ENCODE measurements at regions not wholly inside any gene's neighbourhood (a gene's known extent, or its start where the extent isn't known, plus 50 kb on each side); places are given as distances from the start of the nearest gene placed in this dataset.
A peak's percentile ranks its signal among the peaks of the same experiment; 100 is the strongest.

DNA sequence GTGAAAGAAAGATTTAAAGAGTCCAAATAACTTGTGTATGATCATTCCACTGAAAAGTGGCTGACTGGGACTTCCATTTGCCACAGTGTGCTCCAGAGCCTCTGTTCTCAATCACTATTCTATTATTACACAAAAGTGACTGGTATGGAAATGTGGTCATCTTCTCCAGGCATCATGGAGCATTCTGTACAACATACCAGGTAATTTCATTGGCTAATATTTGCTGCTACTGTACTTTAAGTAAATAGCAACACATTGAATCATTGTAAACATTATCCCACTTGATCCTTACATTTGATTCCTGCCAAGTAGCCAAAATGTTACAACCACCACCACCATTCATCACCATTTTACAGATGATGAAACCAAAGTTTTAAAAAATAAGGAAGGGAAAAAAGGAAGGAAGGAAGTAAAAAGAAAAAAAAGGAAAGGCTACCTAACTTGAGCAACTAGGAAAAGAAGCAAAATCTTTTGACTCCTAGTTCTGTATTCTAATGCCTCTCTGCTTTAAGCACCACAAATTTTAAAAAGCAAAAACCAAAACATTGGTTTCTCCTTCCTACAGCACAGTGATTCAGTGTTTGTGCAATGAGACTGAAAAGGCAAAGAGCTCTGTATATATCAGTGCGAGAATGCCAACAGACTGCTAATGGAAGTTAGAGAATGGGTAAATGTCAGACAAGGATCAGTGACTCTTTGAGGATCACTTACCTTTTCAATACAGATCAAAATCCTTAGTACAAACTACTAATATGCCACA lies 361.4 kb upstream of the PTBP2 start:
- DNase-seq (ENCODE audit: low read depth, low spot score), result no peak

DNA sequence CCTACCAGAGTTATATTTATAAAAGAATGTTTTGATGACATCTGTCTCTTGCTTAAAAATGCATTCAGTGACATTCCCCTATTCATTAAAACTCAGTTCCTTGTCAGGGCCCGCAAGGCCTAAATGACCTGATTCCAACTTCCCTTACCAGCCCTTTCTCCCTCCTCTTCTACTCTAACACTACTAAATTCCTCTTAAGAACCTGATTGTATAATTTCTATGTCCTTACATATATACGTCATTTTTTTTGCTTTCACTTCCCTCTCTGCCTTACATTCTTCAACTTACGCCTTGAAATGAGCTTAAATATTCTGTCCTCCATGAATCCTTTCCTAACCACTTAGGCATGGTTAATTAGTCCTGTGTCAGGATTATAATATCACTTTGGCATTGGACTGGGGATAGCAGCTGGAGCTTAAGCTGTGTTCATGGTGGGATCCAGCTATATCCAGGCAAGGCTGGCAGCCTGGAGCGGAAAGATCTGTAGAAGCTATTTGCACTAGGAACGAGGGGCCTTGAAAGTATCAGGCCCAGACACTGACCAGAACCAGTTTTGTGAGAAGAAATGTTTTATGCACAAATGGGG lies 360.2 kb upstream of the PTBP2 start:
- no peak for DNase-seq (ENCODE audit: low read depth, low spot score)

DNA sequence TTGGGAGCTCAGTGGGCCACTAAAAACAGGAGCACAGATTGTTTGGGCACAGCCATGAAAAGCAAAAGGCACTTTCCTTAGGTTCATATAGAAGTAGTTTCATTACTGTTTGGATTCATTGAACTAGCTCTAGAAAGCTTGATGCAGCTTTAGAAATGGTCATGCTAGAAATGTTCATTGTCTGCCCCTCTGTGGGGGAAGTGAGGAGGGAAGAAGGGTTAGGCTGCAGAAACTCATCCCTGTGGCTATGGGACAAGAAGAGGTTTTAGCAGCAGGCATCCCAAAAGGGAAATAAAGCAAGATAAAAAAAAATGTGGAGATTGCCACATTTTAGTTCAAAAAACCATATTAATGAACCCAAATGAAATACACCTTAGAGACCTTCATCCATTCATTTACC lies 359.6 kb upstream of the PTBP2 start:
- no peak for DNase-seq (ENCODE audit: low read depth, low spot score)

DNA sequence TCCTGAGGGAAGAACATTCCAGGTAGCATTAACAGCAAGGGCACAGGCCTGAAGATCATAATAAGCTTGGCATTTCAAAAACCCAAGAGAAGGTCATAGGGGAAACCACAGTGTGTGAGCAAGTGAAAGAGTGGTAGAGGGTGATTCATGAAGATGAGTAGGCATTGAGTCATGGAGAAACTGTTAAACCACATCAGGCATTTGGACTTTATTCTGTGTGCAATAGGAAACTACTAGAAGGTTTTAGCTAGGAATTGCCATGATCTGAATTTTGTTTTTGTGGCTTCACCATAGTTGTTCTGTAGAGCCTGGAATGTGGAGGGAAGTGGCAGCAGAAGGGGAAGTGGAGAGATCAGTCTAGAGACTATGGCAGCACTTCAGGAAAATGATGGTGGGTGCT lies 359.0 kb upstream of the PTBP2 start:
- peak; percentile 80 for DNase-seq (ENCODE audit: low read depth, low spot score)

DNA sequence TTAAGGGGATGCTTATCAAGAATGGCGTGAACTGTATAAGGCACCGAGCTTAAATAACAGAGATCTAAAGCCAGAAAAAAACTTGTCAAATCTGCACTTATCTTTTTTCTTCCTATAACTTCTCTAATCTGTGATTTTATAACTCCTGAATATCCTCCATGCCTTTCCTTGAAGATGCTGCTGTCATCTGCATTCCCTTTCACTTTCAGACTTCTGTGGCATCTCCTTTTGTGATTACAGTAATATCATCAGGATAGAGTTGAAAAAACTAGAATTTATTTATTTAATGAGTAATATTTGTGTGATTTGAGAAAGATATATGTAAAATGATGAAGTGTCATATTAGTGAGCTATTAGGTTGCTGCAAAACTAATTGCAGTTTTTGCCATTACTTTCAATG lies 357.8 kb upstream of the PTBP2 start:
- DNase-seq (ENCODE audit: low read depth, low spot score), result no peak

DNA sequence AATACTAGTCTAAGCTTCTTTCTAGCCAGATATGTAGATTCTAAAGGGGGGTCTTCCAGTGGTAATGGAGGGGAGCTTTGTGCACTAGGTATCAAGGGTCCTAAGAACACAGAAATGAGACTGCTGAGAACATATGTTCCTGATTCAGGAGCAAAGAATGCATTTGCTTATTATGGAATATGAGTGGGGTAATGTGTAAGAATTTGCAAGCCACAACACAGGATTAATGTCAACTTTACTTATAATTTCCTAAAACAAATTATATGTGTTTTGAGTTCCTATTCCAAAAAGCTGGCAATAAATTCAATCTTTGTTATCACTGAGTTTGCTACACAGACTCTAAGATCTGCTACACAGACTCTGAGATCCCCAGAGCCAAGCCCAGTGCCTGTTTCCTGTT lies 357.0 kb upstream of the PTBP2 start:
- DNase-seq (ENCODE audit: low read depth, low spot score), result no peak

DNA sequence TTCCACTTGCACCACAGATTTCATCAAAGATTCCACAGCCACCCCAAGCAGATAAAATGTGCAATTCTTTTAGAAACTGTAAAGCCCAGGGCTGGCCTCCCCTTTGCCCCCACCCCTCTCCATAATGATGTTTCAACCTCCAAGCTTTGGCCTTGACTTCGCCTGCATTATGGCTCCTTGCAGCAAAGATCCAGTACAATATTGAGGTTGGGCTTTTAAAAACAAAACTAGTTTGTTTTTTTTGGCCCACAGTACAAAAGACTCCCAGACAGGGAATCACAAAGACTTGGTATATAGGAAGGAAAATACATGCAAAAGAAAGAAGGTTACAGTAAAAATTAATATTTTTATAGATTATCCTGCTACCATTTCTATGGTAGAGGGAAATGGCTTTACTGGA lies 356.5 kb upstream of the PTBP2 start:
- no peak for DNase-seq (ENCODE audit: low read depth, low spot score)

DNA sequence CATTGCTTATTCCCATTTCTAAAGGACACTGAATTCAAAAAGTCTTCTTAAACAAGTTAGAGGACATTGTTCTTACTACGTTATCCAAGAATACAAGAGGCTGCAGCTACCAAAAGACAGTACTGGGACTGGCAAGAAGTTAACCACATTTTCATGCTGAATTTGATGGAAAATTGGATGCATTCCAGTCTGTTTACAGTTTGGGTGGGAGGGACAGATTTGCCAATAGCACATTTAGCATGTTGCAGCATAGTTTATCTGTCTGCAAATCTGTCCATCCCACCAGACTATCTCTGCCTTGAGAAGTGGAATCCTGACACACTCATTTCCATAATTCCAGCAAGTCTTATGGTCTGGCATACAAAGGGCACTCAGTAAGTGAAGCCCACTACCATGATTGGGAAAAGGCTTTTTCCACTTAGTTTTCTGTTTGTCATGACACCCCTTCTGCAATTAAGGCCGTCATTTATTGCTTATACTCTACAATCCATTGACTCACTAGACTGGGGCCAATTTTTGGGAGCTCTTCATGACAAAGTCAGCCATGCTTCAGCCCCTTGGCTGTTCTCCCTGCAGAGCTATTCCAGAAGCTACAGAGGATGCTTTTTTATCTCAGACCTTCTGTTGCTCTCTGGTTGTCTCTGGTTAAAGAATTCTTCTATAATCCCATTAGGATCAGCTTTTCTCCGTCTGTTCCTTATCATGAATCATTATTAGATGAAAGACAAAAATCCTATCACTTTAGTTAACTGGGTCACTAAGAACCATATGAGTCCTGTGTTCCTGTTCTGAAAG lies 355.8 kb upstream of the PTBP2 start:
- no peak for DNase-seq (ENCODE audit: low read depth, low spot score)

DNA sequence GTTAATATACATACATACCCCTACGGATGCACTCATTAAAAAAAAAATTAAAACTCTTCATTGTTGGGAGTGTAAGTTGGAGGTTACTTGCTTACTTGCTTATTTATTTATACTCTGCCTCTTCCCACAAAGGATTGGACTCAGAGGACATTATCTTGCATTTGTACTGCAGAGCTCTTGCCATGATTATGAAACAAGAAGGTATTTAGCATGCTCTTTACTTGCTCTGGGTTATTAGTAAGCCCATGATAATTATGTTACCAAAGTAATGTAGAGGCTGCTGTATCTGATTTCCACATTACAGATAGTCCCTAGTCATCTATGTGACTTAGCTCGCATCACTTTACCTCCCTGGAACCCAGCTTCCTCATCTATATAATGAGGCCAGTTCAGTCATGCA lies 355.1 kb upstream of the PTBP2 start:
- no peak for DNase-seq (ENCODE audit: low read depth, low spot score)

DNA sequence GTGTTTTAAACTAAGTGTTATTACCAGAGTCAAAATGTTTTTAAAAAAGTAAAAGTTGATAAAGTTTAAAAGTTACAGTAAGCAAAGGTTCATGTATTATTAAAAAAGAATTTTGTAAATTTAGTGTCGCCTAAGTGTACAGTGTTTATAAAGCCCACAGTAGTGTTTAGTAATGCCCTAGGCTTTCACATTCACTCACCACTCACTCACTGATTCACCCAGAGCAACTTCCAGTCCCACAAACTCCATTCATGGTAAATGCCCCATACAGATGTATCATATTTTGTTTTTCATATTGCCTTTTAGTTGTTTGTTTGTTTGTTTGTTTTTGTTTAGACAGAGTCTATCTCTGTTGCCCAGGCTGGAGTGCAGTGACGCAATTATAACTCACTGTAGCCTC lies 353.8 kb upstream of the PTBP2 start:
- no peak for DNase-seq (ENCODE audit: low read depth, low spot score)

DNA sequence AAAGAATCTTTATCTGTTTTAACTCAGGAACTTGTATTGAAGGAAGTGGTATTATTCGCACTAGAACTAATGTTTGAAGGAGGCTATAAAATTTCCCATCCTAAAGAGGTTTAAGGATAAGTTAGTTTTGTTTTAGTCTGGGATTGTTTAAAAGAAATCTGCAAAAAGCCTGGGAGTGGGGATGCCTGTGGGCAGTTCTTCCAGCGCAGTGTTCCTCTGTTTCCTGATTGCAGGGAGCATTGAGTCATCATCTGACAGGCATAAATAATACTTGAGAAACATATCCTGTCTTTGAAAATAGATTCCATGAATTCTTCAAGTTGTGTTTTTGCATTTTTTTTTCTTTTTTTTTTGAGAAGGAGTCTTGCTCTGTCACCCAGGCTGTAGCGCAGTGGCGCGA lies 350.8 kb upstream of the PTBP2 start:
- peak; percentile 71 for DNase-seq (ENCODE audit: low read depth, low spot score)

DNA sequence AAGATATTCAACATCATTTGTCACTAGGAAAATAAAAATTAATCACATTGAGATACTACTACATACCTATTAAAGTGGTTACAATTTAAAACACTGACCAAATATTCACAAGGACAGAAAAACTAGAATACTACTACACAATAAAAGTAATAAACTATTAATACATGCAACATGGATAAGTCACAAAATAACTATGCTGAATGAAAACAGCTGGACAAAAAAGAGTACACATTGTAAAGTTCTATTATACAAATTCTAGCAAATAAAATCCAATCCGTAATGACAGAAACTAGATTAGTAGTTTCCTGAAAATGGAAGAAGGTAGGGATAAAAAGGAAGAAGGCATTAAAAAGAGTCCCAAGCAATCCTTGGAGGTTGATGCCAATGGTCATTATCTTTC lies 348.7 kb upstream of the PTBP2 start:
- DNase-seq (ENCODE audit: low read depth, low spot score), result no peak

DNA sequence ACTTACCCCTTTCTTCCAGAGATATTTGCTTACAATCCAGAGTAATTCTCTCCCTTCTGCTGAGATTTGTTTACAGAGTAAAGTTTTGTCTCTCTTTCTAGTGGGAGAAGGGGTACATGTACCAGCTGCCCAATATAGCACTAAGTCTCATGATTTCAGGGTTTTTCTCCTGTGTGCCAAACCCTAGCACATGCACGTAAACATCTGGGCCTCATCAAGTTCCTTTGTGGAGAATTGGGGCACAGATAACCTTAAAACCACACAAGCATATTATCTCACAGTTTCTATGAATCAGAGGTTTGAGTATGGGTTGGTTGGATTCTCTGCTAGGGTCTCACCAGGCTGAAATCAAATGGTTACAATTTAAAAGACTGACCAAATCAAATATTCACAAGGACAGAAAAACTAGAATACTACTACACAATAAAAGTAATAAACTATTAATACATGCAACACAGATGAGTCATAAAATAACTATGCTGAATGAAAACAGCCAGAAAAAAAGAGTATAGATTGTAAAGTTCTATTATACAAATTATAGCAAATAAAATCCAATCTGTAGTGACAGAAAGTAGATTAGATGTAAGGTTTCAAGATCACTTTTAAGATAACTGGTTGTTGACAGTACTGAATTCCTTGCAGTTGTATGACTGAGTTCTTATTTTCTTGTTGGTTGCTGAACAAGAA lies 347.4 kb upstream of the PTBP2 start:
- no peak for DNase-seq (ENCODE audit: low read depth, low spot score)

DNA sequence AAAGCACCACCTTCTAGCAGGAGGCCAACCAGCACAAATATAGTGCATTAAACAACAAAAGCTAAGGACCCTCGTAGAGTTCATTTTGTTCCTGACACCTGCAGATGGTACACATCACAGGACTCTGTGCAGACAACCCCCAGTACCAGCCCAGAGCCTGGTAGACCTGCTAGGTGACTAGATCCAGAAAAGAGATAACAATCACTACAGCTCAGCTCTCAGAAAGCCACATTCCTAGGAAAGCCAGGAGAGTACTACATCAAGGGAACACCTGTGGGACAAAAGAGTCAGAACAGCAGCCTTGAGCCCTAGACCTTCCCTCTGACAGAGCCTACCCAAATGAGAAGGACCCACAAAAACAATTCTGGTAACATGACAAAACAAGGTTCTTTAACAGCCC lies 344.7 kb upstream of the PTBP2 start:
- DNase-seq (ENCODE audit: low read depth, low spot score), result no peak

DNA sequence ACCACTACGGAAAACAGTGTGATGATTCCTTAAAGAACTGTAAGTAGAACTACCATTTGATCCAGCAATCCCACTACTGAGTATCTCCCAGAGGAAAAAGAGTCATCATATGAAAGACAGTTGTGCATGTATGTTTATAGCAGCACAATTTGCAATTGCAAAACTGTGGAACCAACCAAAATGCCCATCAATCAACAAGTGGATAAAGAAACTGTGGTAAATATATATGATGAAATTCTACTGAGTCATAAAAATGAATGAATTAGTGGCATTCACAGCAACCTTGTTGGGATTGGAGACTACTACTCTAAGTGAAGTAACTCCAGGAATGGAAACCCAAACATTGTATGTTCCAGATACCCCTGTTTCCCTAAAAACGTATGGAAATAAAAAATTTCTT lies 337.0 kb upstream of the PTBP2 start:
- no peak for DNase-seq (ENCODE audit: low read depth, low spot score)

DNA sequence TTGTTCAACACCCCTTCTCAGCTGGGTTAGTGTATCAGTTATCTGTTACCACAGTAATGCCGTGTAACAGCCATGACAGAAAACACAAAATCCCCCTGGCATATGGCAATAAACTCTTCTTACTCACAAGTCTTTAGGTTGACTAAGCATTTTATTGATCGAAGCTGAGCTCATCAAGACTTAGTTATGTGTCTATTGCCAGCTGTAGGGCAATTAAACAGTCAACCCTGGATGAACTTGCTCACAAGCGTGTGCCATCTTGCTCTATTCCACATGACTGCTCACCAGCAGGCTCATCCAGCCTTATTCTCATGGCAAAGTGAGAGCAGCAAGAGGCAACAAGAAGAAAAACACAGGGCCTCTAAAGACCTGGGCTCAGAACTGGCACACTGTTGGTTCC lies 333.8 kb upstream of the PTBP2 start:
- DNase-seq (ENCODE audit: low read depth, low spot score), result no peak

DNA sequence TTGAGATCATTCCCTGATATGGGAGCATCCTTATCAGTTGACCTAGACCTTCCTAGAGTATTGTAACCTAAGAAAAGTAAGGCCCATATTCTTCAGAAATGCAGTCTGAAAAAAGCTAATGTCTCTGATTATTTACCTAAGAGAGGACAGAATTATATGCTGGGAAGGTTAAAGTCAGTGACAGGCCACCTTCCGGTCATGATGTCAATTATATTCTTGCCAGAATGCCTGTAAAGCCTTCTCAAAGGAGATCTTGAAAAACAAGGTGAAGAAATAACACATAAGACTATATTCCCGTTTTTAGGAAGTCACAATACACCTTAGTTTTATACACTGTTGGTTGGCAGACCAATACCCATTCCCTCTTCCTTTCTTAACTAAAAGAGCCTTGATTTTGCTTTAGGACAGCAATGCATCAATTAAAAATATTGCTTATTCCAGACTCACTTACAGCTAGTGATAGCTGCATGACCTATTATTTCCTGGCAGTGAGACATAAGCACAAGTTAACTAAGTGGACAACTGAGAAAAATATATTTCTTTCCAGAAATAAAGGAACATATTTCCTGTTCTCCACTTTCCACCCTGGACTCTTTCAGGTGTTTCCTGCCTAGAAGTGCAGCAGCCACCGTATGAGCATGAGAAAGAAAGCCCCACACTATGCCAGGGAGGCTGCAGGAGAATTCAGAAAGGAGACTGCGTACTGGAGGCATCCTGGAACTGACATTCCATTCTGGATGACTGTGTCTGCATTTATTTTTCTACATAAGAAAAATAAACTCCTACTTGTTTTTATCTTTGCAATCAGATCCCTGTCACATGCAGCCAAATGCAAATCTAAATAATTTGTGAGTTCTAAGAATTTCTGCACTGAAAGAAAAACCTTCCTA lies 332.9 kb upstream of the PTBP2 start:
- DNase-seq (ENCODE audit: low read depth, low spot score), result no peak

DNA sequence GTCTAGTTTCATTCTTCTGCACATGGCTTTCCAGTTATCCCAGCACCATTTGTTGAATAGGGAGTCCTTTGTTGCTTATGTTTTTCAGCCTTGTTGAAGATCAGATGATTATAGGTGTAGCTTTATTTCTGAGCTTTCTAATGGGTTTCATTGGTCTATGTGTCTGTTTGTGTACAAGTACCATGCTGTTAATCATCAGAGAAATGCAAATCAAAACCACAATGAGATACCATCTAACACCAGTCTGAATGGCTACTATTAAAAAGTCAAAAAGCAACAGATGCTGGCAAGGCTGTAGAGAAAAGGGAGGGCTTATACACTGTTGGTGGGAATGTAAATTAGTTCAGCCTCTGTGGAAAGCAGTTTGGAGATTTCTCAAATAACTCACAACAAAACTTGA lies 321.5 kb upstream of the PTBP2 start:
- DNase-seq (ENCODE audit: low read depth, low spot score), result no peak

DNA sequence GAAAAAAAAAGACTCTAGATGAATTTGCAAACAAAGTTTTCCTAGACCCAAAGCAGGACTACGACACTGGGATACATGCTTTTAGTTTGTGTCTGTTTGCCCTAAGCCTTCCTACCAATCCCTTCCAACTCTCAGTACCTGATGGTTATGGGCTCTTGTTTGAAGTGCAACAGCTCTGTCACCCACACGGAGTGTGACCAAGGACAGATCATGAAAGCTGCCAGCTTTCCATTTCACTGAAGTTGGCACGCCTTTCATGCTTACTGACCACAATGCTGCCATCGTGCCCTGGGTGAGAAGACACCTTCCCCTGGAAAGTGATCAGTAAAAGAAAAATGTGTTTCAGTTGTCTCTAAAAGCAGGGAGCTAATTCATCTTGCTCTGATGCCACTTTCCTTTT lies 312.5 kb upstream of the PTBP2 start:
- no peak for DNase-seq (ENCODE audit: low read depth, low spot score)

DNA sequence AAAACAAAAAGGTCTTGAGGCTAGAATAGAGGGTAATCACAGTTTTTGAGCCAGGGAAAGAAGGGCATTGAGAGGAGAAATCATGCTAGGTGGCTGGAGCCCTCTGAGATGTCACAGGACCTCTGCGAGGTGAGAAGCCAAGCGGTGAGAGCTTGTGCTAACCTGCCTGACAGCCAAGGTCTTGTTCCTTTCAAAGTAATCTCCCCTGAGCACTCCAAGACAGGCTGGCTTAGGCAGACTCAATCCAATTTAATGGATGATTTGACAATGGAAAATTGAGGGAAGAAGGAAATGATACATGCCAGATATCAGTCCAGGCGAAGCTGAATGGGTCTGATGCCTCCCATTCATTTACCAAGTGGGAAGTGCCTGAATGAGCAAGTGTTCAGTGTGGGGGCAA lies 311.9 kb upstream of the PTBP2 start:
- DNase-seq (ENCODE audit: low read depth, low spot score), result no peak

DNA sequence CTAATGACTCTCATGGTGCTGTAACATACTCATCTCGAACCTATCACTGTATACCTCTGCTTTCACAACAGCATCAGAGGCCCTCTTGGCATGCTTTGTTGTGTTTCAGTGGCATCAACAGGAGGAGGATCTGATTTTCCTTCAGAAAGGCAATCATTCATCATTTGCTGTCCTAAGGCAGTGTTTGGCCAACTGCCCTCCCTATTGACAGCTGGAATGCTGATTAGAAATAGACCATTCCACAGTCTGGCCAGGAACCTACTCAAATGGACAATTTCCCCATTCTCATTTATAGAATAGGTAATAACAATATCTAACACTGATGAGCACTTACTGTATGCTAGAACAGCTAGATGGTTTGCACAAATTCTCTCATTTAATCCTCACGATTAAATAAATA lies 310.6 kb upstream of the PTBP2 start:
- DNase-seq (ENCODE audit: low read depth, low spot score), result no peak

Data from smooth muscle cell of the brain vasculature (primary cell).